HG03196 (cell line): ENCODE measurements at regions not wholly inside any gene's neighbourhood (a gene's known extent, or its start where the extent isn't known, plus 50 kb on each side); places are given as distances from the start of the nearest gene placed in this dataset.

Source experiments
- ATAC-seq: cut with Tn5 transposase; IDR thresholded peaks from one replicate; pipeline ENCODE4 v1.9.1; 2021; ENCODE audit not compliant: unreplicated experiment

DNA sequence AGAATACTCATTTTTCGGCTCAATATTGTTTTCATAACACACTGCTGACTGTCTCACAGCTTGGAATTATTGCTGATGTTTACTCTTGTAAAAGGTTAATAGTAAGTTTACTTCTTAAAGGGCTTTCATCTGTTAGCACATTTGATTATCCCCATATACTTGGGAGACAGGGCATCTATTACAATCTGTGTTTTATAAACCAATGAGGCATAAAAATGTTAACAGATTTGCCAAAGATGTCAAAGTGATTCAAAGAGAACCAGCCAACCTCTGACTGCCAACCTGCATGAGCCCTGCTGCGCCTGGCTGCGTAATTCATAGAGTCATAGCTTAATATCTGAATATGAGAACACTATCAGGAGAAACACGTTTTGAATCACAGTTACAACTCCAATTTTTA lies 665.6 kb downstream of the TRIML1 start:
- ATAC-seq = no peak

DNA sequence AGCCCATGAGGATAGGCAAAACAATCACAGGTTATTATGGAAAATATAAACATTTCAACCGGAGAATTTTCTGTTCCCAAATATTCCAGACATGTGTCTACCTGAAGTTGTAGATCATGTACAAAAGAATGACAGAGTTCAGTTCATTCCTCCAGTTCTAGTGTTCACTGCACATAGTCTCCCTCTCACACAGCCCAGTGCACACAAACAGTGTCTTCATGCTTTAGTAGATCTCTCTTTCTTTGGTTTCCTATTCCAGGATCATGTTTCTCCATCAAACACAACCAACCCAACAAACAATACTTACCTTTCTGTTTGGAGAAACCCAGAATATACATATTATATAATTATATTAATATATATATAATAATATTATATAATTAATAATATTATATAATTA lies 671.9 kb downstream of the TRIML1 start:
- ATAC-seq = no peak

DNA sequence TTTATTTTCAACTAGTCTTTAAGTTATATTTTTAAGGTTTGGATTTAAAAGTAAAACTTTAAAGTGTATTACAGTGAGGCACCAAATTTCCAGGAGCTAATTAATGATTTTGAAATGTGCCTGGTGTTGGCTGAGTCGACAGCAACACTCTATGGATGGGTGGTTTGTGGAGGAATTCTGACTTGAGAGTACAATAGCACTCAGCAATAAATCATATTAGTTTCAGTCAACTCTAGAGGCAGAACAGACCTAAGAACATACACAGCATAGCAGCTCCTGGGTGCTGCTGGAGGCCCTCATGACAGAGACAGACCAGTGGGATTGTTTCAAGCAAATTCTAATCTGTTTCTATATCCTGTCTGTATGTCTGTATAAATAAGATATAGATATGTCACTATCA lies 673.4 kb downstream of the TRIML1 start:
- no peak for ATAC-seq

DNA sequence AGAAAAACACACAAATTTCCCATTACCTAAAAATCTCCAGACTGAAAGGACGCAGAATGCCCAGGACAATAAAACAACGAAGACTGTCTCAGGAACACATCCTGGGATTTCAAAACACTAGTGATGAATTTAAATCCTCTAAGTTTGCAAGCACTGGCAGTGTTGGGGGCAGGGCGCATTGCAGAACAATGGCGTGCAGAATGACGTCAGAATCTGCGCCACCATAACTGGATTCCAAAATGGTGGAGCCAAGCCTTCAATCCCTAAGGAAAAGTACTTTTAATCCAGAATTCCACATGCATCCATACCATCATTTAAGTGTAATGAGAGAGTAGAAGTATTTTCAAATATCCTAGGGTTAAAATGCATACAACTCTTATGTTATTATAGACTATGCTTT lies 679.1 kb downstream of the TRIML1 start:
- ATAC-seq = no peak

DNA sequence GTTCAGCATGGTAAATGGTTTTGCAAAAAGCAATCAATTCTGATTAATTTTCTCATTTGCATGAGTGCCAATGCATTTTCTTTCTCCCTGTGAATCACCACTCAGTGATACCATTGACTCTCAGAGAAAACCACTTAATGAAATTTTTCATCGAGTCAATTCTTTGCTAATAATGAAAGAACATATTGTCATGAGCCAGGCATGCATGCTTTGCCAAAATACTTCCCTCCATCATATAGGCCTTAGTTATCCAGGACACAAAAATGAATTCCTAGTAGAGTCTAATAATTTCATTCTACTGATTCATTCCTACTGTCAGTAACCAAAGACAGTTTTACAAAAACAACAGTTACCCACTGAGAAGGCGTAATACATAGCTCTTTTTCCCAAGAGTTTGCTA lies 680.0 kb downstream of the TRIML1 start:
- no peak for ATAC-seq

DNA sequence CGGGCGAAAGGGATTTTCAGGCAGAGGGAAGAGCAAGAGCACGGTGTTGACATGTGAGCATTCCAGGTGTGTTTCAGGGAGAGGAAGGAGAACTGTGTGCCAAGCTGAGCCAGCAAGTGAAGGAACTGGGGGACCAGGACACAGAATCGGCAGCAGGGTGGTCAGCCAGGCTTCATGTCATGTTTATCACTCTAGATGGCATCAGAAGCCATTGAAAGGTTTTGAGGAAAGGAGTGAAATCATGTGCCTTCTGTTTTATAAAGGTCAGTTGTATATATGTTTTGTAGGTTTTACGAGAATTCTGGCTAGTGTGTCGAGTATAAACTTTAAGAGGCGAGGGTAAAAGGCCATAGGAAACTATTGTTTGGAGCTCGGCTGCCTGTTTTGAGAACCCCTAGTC lies 682.3 kb downstream of the TRIML1 start:
- ATAC-seq = no peak

DNA sequence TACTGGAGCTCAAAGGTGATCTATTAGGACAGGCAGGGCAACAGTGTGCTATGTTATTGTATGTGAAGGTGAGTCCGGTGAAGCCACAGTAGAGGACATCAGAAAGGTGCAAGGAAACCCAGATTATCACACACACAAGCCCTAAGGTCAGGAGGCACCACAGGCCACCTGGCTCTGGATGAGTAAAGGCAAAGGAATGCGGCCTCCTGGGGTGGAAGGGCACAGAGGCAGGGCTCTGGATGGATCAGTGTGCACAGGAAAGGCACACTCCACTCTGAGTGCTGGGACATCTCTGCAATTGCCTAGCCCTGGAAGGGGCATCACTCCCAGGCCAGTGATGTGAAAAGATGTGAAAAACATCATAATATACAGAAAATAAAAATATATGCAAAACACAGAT lies 683.5 kb downstream of the TRIML1 start:
- no peak for ATAC-seq

DNA sequence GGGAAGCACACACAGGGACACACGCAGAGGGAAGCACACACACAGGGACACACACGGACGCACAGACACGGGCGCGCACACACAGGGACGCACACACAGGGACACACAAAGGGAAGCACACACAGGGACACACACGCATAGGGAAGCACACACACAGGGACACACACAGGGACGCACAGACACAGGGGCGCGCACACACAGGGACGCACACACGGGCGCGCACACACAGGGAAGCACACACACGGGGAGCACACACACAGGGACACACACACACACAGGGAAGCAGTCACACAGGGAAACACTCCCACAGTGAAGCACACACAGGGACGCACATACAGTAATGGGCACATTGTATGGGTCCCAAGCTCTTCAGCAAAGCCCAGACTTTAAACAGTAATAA lies 685.3 kb downstream of the TRIML1 start:
- no peak for ATAC-seq

DNA sequence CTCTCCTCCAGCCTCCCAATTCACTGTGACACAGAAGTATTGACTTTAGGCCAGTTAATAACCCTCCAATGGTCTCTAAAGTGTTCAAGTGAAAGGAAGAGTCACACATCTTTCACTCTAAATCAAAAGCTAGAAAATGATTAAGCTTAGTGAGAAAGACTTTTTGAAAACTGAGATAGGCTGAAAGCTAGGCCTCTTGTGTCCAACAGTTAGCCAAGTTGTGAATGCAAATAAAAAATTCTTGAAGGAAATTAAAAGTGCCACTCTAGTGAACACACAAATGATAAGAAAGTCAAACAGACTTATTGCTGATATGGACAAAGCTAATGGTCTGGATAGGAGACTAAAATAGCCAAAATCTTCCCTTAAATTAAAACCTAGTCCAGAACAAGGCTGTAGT lies 687.2 kb downstream of the TRIML1 start:
- no peak for ATAC-seq

DNA sequence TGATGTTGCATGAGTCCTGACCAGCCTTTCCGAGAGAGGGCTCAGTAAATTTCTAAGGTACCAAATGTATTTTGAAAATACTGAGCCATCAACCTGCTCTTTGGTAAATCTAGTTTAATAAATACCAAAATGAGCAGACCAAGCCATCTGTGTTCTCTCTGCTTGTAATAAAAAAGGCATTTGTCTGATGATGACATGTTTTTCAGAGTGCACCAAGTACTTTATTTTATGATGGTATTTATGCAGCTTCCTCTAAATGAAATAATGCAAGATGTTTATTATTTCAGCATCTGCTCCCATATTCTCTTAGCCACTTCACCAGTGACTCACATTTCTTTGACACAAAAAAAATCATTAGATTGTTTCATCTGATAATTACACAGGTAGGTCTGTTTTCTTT lies 700.5 kb downstream of the TRIML1 start:
- no peak for ATAC-seq

DNA sequence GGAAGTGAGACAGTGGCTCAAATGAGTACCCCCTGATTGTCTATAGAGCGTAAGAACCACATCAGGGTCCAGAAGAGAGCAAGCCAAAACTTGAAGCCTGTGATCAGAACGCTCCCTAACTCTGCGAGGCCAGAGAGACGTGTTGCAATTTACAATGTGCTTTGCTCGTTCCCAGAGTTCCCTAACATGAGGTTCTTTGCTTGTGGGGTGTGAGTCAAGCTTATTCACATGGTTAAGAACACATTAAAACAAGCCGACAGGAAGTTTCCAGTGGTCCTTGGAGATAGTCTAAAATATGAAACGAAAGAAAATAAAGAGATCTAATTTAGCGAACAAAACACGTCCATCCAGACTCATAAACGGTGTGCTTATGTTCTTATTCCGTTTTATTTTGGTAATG lies 702.3 kb downstream of the TRIML1 start:
- no peak for ATAC-seq

DNA sequence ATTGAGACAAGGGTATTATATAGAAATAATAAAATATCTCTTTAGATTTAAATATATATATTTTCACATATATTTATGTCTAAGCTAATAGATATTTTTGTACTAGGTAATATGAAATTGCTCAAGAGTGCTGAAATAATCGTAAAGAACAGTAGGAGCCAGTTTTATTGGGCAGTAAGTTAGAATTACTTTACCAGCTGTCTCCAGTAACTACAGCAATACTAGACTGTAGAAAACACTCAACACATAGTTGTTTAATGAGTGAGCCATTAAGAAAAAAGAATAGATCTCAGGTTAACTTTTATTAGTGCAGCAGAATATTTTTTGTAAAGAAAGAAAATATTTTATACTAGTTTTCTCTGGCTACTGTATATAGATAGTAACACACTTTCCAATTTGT lies 715.2 kb downstream of the TRIML1 start:
- ATAC-seq = no peak

DNA sequence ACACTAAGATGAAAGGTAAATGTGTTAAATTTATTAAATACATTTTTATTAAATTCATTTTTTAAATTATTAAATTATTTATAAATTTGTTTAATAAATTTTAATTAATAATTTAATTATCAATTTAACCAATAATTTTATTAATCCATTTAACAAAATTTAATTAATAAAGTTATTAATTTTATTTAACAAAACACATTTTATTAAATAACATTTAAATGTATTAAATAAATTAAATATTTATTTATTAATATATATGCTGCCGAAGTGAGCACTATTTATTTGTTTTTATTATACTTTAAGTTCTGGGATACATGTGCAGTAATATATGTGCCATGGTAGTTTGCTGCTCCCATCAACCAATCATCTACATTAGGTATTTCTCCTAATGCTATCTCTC lies 719.5 kb downstream of the TRIML1 start:
- ATAC-seq = no peak

DNA sequence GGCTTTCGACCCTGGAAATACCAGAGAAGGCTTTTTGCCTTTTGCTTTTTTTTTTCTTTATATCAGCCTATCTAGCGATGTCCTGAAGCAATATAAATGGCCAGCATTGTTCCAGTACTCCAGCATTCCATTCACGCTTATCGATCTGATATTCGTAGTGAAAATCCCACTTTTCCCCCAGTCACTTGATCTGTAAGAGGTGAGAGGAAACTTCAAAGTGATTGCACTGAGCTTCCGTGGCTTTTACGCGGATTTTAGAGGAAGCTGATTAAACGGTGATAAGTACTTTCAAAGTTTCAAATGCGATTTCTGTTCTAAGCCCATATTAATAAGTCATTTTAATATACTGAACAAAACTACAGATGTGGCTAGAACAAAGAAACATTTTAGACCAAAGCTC lies 725.5 kb downstream of the TRIML1 start:
- no peak for ATAC-seq

DNA sequence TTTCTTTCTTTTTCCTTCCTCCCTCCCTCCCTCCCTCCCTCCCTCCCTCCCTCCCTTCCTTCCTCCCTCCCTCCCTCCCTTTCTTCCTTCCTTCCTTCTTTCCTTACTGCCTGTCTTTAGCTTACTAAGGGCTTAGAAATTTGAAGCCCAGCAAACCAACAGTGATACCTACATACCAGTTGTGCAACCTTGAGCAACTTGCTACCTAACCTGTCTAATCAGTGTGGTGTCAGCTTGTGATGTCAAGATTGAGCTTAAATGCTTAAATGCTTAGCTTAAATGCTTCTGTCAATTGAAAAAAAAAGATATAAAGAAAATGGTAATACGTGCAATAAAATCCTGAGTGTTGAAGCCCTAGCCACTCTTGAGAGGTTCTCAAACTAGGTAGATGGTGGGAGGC lies 728.6 kb downstream of the TRIML1 start:
- ATAC-seq = no peak

DNA sequence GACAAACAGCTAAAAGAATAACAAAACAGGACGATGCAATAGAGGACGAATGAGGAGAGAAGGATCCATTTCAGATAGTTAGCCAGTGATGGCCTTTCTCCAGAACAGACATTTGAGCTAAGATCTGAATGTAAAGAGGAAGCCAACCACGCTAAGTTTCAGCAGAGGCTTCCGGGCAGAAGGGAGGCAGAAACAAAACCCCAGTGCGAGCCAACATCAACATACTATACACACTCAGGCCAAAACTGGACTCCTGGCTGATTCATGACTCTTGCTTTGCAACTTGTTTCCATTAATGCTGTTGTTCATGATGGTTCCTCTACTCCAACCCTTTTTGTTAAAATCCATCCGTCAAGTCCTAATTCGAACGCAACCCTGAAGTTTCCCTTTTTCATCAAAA lies 730.3 kb downstream of the TRIML1 start:
- no peak for ATAC-seq

DNA sequence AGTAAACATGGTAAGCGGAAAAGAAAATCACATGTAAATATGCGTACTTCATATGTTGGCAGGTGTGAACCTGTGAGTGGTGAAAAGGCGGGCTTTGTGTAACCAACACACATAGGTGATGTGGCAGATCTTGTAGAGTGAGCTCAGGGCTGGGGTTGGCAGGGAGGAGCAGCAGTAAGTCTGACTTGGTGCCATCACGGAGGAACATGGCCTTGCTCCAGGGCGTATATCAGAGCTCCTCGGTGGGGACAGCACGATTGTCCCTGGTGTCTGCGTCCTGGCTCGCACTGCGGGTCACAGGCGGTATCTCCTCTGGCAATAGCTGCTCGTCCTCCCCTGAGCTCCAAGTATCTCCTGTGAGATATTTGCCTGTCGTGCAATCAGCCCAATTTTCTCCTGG lies 733.6 kb downstream of the TRIML1 start:
- no peak for ATAC-seq

DNA sequence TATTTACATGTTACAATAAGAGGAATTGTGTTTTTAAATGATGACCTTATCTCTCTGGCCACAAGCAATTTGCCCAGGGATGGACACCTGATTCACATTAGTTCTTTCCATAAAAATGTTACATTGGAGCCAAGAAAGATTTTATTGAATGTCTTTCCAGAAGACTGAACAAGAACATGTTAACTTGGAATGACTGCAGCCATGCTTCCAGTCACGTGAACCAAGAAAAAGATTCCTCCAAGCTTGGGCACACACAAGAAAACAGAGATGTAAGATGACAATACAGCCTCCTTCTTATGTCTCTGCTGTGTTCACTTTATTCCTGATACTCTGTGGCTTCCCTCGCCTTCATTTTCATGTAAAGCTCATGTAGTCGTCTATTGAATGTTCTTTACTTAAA lies 737.6 kb downstream of the TRIML1 start:
- ATAC-seq = no peak

DNA sequence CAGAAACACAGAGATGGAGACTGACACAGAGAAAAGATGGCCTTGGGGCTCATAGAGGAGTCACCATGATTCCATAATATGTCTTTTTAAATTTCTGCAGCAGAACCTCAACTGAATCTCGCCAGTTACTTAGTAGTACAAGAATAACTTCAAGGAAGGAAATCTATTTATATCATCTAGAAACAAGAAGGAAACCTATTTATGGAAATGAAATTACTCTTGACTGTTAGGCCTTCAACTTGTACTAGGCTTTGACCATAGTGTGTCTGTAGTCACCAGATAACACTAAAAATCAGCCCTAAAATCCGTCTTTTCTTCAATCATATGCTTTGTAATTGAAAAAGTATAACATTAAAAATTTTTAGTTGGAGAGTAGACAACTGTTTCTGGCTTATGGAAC lies 740.4 kb downstream of the TRIML1 start:
- no peak for ATAC-seq

DNA sequence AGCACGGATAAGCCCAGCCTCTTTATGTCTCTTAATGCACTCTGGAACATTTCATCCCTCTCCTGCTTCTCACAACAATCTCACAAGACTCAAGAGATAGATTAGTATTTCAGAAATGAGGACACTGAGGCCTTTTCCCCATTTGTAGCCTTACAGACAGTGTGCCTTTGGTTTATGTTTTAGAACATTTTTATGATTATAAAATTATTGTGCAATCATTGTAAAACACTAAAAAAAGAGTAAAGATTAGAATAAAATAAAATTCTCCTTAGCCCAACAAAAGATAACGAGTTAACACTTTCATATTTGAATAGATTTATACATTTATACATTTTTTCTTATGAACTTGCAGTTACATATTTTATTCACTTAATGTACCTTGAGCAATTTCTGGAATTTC lies 748.7 kb downstream of the TRIML1 start:
- no peak for ATAC-seq

DNA sequence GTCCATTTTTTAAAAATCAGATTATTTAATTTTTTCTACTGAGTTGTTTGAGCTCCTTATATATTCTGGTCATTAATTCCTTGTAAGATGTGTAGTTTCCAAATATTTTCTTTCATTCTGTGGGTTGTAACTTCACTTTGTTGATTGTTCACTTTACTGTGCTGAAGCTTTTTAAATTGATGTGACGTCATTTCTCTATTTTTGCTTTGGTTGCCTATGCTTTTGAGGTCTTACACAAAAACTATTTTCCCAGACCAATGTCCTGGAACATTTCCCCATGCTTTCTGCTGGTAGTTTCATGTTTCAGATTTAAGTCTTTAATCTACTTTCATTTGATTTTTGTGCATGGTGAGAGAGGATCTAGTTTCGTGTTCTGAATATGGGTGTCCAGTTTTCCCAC lies 753.6 kb downstream of the TRIML1 start:
- no peak for ATAC-seq

DNA sequence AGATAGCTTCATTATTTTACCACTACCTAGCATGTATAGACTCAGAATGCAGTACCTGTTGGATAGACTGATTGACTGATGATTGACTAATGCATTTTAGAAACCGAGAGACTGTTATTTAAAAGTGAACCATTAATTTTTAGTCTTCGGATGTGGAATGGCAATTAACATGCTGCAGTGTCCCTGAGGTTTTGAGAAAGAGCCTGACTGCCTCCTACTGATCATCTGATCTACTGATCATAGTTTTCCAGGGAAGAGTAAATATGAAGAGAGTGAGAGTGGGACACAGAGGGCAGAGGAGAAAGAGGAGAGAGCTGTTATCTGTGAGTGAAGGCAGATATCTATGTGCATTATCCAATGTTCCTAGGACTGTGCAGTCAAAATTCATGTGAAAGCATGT lies 764.7 kb downstream of the TRIML1 start:
- no peak for ATAC-seq

DNA sequence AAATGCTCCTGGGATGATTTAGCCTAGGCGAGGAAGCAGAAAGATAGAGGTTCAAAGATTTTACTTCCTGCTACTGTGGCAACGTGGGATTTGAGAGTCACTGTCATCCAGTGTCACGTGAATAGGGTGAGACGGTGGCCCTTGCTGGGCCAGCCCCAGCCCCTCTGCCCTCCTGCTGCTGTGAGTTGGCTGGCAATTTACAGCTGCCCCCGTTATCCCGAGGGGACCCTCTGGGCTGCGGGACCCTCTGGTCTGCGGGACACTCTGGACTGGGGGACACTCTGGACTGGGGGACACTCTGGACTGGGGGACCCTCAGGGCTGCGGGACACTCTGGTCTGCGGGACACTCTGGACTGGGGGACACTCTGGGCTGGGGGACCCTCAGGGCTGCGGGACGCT lies 765.4 kb downstream of the TRIML1 start:
- no peak for ATAC-seq

DNA sequence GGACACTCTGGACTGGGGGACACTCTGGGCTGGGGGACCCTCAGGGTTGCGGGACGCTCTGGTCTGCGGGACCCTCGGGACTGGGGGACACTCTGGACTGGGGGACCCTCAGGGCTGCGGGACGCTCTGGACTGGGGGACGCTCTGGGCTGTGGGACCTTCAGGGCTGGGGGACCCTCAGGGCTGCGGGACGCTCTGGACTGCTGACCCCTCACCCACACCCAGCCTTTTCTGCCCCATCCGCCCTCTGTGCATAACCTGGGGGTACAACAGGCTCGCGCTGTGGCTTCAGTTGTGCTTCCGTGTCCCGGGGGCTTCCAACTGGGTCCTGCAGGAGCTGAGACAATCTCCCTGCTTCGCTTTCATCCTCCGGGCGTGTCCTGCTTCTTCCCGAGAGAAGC lies 766.0 kb downstream of the TRIML1 start:
- ATAC-seq = no peak
